ENCODE measurements at regions not wholly inside any gene's neighbourhood (a gene's known extent, or its start where the extent isn't known, plus 50 kb on each side); places are given as distances from the start of the nearest gene placed in this dataset.
"Not testable (repeated sequence)": the region's sequence is repeated elsewhere in the genome, so short reads cannot be mapped to it uniquely, and the experiment has no call there.

DNA sequence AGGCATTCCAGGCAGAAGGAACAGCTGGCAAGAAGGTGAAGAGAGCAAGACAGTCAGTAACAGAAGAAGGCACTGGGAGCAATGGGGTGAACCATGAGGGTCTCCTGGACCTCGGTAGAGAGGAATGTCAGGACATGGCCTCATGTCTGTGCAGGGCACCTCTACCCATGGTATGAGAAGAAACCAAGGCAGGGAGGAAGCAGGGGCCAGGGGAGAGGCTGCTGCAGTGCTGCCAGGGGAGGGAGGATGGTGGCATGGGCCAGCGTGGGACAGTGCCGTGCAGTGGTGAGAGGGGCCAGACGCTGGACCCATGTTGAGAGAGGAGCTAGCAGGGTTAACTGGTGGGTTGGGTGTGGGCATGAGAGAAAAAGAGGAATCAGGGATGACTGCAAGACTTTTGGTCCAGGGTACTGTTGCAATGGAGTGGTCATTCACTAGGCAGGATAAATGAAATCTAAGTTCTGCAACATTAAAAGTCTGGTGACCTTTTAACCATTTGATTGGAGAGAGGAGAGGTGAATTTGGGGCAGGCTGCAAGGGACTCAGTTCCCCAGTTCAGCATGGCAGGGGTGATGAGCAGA is 577.6 kb downstream of the MATN1 start:
- no peak for DNase-seq (ENCODE audit: low read depth in 1 of 2, low spot score in 1 of 2)
- in situ Hi-C loops (cut with HindIII; ENCODE audit: low pct_unique_long_range_greater_than_20kb, low sequenced_read_pairs) = no loop called here
- no peak for TF ChIP-seq JUND (IDR thresholded peaks at IDR 0.05; ENCODE audit: low read depth)

DNA sequence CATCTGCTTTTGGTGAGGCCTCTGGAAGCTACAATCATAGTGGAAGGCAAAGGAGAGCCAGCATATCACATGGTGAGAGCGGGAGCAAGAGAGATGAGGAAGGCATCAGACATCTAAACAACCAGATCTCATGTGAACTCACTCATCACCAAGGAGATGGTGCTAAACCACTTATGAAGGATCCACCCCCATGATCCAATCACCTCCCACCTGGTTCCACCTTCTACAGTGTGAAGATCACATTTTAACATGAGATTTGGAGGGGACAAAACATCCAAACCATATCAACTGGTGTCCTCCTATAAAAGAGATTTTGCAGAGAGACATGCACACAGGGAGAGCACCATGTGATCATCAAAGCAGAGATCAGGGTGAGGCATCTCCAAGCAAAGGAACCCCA is 578.6 kb downstream of the MATN1 start:
- in situ Hi-C loops (cut with HindIII; ENCODE audit: low pct_unique_long_range_greater_than_20kb, low sequenced_read_pairs) = no loop called here
- TF ChIP-seq JUND (IDR thresholded peaks at IDR 0.05; ENCODE audit: low read depth) = no peak
- DNase-seq (ENCODE audit: low read depth in 1 of 2, low spot score in 1 of 2) = no peak

DNA sequence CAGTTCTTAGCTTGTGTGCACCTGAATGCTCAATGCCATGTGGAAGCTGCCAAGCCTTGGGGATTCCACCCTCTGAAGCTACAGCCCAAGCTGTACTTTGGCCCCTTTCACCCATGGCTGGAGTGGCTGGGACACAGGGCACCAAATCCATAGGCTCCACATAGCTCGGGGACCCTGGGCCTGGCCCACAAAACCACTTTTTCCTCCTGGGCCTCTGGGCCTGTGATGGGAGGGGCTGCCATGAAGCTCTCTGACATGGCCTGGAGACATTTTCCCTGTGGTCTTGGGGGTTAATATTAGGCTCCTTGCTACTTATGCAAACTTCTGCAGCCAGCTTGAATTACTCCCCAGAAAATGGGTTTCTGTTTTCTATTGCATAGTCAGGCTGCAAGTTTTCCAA is 579.9 kb downstream of the MATN1 start:
- DNase-seq (ENCODE audit: low read depth in 1 of 2, low spot score in 1 of 2) = no peak
- in situ Hi-C loops (cut with HindIII; ENCODE audit: low pct_unique_long_range_greater_than_20kb, low sequenced_read_pairs) = no loop called here
- no peak for TF ChIP-seq JUND (IDR thresholded peaks at IDR 0.05; ENCODE audit: low read depth)

DNA sequence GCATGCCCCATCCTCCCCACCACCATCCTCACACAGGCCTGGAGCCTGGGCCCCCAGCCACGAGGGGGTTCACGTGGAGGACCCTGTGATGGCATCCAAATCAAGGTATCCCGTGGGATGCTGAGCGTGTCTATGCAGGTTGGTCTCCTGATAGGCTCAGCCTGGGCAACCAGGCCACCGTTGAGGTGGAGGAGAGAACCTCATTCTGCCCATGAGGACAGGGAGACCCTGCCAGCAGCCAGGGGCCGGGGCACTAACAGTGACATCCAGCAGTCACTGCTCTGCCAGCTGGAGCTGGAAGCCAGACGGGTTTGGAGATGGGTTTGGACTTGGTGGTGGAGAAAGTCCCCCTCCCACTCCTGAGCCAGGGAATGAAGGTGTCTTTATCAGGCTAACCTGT is 582.8 kb downstream of the MATN1 start:
- in situ Hi-C loops (cut with HindIII; ENCODE audit: low pct_unique_long_range_greater_than_20kb, low sequenced_read_pairs) = no loop called here
- no peak for TF ChIP-seq JUND (IDR thresholded peaks at IDR 0.05; ENCODE audit: low read depth)

DNA sequence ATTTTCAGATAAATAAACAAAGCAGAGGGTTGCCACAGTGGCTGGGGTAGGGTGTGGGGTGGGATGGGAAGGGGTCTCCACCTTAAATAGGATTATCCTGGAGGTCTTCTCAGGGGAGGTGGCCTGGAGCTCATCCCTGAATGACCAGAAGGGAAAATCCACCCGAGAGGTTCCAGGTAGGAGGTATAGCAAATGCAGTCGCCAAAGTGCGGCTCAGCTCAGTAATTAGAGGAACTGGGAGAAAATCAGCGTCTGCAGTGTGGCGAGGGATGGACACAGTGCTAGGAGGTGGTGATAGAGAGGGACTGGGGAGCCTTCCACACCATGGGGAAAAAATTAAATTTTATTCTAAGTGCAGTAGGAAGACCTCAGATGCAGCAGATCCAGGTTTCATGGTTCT is 584.5 kb downstream of the MATN1 start:
- no peak for DNase-seq (ENCODE audit: low read depth in 1 of 2, low spot score in 1 of 2)
- TF ChIP-seq JUND (IDR thresholded peaks at IDR 0.05; ENCODE audit: low read depth) = no peak
- in situ Hi-C loops (cut with HindIII; ENCODE audit: low pct_unique_long_range_greater_than_20kb, low sequenced_read_pairs) = no loop called here

More for the DNA sequence above, 582.8 kb downstream of the MATN1 start:
- DNase-seq (ENCODE audit: low read depth in 1 of 2, low spot score in 1 of 2) = no peak

DNA sequence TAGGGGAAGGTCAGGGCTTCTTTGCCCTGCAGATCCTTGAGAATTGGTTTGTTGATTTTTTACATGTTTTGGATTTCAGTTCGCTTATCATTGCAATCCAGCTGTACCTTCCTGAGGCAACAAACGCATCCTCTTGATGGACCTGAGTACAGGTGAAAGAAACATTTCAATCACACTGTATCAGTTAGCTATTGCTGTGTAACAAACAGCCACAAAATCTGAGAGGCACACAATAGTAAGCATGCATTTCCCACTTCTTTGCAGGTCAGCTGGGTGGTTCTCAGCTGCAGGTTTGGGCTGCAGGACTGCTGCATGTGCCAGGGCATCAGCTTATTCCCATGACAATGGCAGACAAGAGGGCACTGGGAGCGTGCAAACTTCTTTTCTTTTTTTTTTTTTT is 586.4 kb downstream of the MATN1 start:
- in situ Hi-C loops (cut with HindIII; ENCODE audit: low pct_unique_long_range_greater_than_20kb, low sequenced_read_pairs) = no loop called here
- DNase-seq (ENCODE audit: low read depth in 1 of 2, low spot score in 1 of 2) = no peak
- no peak for TF ChIP-seq JUND (IDR thresholded peaks at IDR 0.05; ENCODE audit: low read depth)

DNA sequence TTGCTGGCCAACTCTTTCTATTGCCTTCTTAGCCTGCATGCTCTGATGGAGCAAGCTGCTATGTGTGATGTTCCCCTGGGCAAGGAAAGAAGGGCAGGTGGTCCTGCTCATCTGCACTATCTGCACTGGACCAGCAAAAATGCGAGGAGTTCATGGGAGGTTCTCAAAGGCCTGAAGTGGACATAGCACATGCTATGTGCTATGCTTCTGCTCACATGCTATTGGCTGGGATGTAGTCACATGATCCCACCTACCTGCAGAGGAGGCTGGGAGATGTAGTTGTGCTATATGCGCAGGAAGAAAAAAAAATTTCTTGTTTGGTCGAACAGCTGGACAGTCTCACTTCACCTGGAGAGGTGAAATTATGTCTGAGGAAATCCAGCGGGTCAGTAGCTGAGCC is 587.7 kb downstream of the MATN1 start:
- in situ Hi-C loops (cut with HindIII; ENCODE audit: low pct_unique_long_range_greater_than_20kb, low sequenced_read_pairs) = no loop called here
- no peak for DNase-seq (ENCODE audit: low read depth in 1 of 2, low spot score in 1 of 2)
- TF ChIP-seq JUND (IDR thresholded peaks at IDR 0.05; ENCODE audit: low read depth) = no peak

DNA sequence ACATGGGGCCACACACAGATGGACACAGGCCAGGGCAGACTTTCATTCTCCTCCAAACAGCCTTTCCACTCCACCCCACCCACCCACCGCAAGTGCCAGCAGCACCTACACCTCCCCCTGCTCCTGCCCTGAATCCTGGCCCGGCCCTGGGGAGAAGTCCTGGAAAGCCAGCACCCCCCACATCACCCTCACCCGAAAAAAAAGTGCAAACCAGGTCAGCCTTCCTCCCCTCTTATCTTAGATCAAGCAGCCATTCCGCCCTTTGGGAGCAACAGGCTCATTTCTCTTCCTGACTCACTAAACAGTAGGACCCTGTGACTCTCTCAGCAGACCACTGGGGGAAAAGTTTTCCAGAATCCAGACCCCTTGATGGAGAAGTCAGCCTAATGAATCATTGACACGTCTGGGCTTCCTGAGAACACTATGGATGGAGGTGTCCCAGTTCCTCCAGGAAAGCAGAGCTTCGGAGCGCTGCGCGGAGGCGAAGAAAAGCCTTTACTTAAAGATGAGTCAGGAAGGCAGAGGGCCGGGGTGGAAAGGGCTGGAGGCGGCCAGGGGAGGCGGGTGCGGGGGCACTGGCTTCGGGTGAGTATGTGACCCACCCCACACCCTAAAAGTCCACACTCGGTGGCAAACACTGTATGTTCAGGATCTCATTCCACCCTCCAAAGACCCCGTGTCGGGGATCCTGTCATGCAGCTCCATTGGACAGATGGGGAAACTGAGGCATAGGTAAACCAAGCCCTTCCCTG is 588.7 kb downstream of the MATN1 start:
- DNase-seq (ENCODE audit: low read depth in 1 of 2, low spot score in 1 of 2) = no peak
- no peak for TF ChIP-seq JUND (IDR thresholded peaks at IDR 0.05; ENCODE audit: low read depth)
- in situ Hi-C loops (cut with HindIII; ENCODE audit: low pct_unique_long_range_greater_than_20kb, low sequenced_read_pairs) = no loop called here

DNA sequence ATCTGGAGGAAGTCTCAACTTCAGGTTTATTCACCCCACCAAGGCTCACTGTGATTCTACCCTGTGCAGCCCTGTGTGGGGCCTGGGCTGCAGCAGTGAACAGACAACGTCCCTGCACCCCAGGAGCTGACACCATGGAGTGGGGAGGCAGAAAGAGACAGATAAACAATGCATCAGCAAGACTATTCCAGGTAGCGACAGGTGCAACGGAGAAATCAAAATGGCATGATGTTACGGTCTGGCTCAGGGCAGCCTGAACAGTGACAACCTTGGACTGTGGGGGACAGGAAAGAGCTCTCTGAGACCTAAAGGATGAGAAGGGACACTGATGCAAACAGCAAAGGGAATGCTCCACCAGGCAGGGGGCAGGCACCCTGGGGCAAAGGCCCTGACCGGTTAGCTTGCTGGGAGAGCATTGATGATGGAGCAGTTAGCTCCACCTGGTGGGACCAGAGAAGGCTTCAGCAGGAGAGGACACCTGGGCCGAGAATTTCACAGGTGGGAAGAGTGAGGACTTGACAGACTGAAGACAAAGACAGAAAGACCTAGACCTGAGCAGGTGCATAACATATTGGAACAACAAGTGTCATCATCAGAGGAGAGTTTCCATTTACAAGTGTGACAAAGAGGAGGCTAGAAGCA is 589.9 kb downstream of the MATN1 start:
- DNase-seq (ENCODE audit: low read depth in 1 of 2, low spot score in 1 of 2) = no peak
- in situ Hi-C loops (cut with HindIII; ENCODE audit: low pct_unique_long_range_greater_than_20kb, low sequenced_read_pairs) = no loop called here
- TF ChIP-seq JUND (IDR thresholded peaks at IDR 0.05; ENCODE audit: low read depth) = no peak

DNA sequence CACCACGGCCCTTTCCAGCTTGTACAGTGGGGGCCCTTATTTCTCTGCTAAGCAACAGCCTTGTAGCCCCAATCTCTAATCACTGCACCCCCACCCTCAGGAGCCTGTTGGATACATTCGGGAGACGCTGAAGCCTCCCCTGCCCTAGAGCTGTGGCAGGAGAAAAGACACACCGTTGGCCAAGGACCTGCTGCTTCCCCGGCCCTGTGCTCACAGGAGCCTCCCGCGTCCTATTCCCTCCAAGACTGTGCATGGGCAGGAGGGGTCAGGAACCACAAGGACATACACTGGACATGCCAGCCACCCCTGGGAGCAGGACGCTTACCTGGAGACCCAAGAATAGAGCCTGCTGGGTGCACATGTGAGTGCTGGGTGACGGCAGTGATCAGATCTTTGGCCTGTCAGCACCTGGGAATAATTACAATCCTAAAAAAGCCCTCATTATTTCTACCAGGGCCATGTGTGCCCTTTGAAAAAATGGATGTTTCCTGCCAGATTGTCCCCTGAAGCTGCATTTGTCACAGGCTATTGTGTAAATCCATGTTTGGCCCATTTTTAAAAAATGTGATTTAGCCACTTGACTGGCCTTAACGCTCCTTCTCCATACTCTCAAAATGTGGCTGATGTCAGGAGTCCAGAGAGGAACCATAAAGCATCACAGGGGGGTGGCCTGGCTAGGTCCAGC is 590.6 kb downstream of the MATN1 start:
- no peak for TF ChIP-seq JUND (IDR thresholded peaks at IDR 0.05; ENCODE audit: low read depth)
- in situ Hi-C loops (cut with HindIII; ENCODE audit: low pct_unique_long_range_greater_than_20kb, low sequenced_read_pairs) = no loop called here
- no peak for DNase-seq (ENCODE audit: low read depth in 1 of 2, low spot score in 1 of 2)

DNA sequence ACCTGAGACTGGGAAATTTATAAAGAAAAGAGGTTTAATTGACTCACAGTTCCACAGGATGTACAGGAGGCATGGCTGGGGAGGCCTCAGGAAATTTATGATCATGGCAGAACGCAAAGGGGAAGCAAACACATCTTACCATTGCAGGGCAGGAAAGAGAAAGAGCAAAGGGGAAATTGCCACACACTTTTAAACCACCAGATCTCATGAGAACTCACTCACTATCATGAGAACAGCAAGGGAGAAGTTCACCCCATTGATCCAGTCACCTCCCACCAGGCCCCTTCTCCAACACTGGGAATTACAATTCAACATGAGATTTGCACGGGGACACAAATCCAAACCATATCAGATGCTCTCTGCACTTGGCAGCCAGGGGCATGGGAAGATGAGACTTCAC is 592.8 kb downstream of the MATN1 start:
- DNase-seq (ENCODE audit: low read depth in 1 of 2, low spot score in 1 of 2); in situ Hi-C loops (cut with HindIII; ENCODE audit: low pct_unique_long_range_greater_than_20kb, low sequenced_read_pairs): not testable (repeated sequence)

DNA sequence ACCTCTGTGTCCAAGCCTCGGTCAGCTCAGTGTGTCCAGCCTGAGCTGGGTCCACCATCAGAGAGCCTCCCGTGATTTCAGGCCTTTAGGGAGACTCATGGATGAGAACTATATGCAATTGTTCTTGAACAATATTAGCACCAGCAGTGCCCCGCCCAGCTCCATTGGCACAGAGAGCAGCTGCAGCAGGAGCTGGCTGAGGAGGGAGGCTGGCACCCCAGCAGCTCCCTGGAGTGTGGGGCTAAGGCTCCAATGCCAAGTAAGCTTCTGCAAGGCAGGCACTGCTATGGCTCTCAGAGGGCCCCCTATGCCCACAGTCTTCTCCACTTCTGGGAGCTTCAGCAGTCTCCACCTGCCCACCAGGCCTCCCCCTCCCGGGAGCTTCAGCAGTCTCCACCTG is 593.3 kb downstream of the MATN1 start:
- in situ Hi-C loops (cut with HindIII; ENCODE audit: low pct_unique_long_range_greater_than_20kb, low sequenced_read_pairs) = no loop called here
- DNase-seq (ENCODE audit: low read depth in 1 of 2, low spot score in 1 of 2) = no peak

More for the DNA sequence above, 593.3 kb downstream of the MATN1 start:
- TF ChIP-seq JUND (IDR thresholded peaks at IDR 0.05; ENCODE audit: low read depth) = no peak

Data from T47D (cell line).